Skeletal muscle cell (primary cell): ENCODE measurements at regions not wholly inside any gene's neighbourhood (a gene's known extent, or its start where the extent isn't known, plus 50 kb on each side); places are given as distances from the start of the nearest gene placed in this dataset.
"Not testable (repeated sequence)": the region's sequence is repeated elsewhere in the genome, so short reads cannot be mapped to it uniquely, and the experiment has no call there.

Experiments
- DNase-seq: peaks from one replicate; pipeline ENCODE4 v3.0.0-alpha.2; 2010; ENCODE audit warnings: low read depth
- H3K4me3 ChIP-seq: 2 replicates; pipeline ENCODE4 v1.5.1; 2011; ENCODE audit warnings: low read depth, mild to moderate bottlenecking, control low read depth, low read length, moderate library complexity

- DNase-seq, result no peak
- no peak overlapping the region for H3K4me3 ChIP-seq
Measured at GRCh38 chr2:47964277-47964676, 58.0 kb upstream of the FBXO11 start.

- DNase-seq, result no peak
- no peak overlapping the region for H3K4me3 ChIP-seq
Measured at GRCh38 chr2:47964722-47965434, 58.6 kb upstream of the FBXO11 start.

- H3K4me3 ChIP-seq, DNase-seq: not testable (repeated sequence)
Measured at GRCh38 chr2:47976728-47977127, 70.4 kb upstream of the FBXO11 start.

- DNase-seq, result no peak
- H3K4me3 ChIP-seq, result no peak overlapping the region
Measured at GRCh38 chr2:47984041-47984440, 77.7 kb upstream of the FBXO11 start.

GRCh38 chr2:47990503-47990902, 84.2 kb upstream of the FBXO11 start:
- no peak overlapping the region for H3K4me3 ChIP-seq
- DNase-seq, result no peak

- no peak for DNase-seq
- H3K4me3 ChIP-seq, result no peak overlapping the region
Measured at GRCh38 chr2:47992671-47993070, 86.4 kb upstream of the FBXO11 start.

- H3K4me3 ChIP-seq, result no peak overlapping the region
- no peak for DNase-seq
Measured at GRCh38 chr2:47996808-47997207, 90.5 kb upstream of the FBXO11 start.

- DNase-seq, result no peak
- H3K4me3 ChIP-seq, result no peak overlapping the region
Measured at GRCh38 chr2:47999512-47999911, 93.2 kb upstream of the FBXO11 start.

- no peak for DNase-seq
- H3K4me3 ChIP-seq, result no peak overlapping the region
Measured at GRCh38 chr2:48001498-48001897, 95.2 kb upstream of the FBXO11 start.

- no peak for DNase-seq
- no peak overlapping the region for H3K4me3 ChIP-seq
Measured at GRCh38 chr2:48006094-48006493, 99.8 kb upstream of the FBXO11 start.

GRCh38 chr2:48007699-48008268, 101.5 kb upstream of the FBXO11 start:
- DNase-seq, result no peak
- H3K4me3 ChIP-seq, result no peak overlapping the region

GRCh38 chr2:48009256-48009655, 103.0 kb upstream of the FBXO11 start:
- no peak overlapping the region for H3K4me3 ChIP-seq
- DNase-seq, result no peak

GRCh38 chr2:48015421-48015820, 109.1 kb upstream of the FBXO11 start:
- no peak for DNase-seq

GRCh38 chr2:48016225-48017019, 110.1 kb upstream of the FBXO11 start:
- H3K4me3 ChIP-seq, result no peak overlapping the region
- no peak for DNase-seq

More at GRCh38 chr2:48015421-48015820, 109.1 kb upstream of the FBXO11 start:
- H3K4me3 ChIP-seq, result no peak overlapping the region

- DNase-seq, result no peak
- no peak overlapping the region for H3K4me3 ChIP-seq
Measured at GRCh38 chr2:48017136-48017535, 110.8 kb upstream of the FBXO11 start.

GRCh38 chr2:48018480-48018879, 112.2 kb upstream of the FBXO11 start:
- no peak overlapping the region for H3K4me3 ChIP-seq
- DNase-seq, result no peak

GRCh38 chr2:48026865-48027264, 120.6 kb upstream of the FBXO11 start:
- H3K4me3 ChIP-seq, result no peak overlapping the region
- no peak for DNase-seq

- no peak overlapping the region for H3K4me3 ChIP-seq
- no peak for DNase-seq
Measured at GRCh38 chr2:48032765-48033164, 126.5 kb upstream of the FBXO11 start.

GRCh38 chr2:48034295-48034694, 128.0 kb upstream of the FBXO11 start:
- H3K4me3 ChIP-seq, result no peak overlapping the region
- no peak for DNase-seq

- DNase-seq, result no peak
Measured at GRCh38 chr2:48036312-48036711, 130.0 kb upstream of the FBXO11 start.

More at GRCh38 chr2:48036312-48036711, 130.0 kb upstream of the FBXO11 start:
- no peak overlapping the region for H3K4me3 ChIP-seq
